HG02852 (cell line): ENCODE measurements at regions not wholly inside any gene's neighbourhood (a gene's known extent, or its start where the extent isn't known, plus 50 kb on each side); places are given as distances from the start of the nearest gene placed in this dataset.
"Not testable (repeated sequence)": the region's sequence is repeated elsewhere in the genome, so short reads cannot be mapped to it uniquely, and the experiment has no call there.

Experiments
- ATAC-seq: cut with Tn5 transposase; IDR thresholded peaks from one replicate; pipeline ENCODE4 v1.9.1; 2021; ENCODE audit warnings: mild to moderate bottlenecking, moderate library complexity; ENCODE audit not compliant: unreplicated experiment

DNA sequence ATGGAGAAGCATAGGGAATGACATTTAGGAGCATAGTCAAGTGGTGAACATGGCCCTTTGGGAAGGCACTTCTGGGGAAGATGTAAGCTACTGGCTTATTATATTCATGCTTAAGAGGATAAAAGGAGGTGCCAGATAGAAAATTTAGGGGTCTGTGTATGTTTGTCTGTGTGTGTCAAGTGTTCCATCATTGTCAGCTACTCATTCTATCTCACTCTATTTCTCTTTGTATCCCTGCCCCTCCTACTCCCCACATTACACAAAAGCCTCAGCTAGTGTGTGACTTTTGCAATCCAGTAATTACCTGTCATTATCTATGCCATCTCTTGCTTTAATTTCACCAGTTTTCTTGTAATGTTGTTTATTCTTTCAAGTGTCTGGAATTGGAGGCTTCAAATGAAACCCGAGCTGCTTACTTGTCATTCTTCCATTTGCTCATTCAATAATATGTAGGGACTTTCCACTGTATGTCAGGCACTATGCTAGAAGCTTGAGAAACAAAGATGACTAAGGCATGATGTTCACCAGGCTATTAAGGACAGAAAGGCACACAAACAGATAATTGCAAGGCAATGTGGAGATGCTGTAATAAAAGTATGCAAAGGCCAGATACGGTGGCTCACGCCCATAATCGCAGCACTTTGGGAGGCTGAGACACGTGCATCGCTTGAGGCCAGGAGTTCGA is 229.8 kb upstream of the TEX13C start:
- ATAC-seq = no peak

DNA sequence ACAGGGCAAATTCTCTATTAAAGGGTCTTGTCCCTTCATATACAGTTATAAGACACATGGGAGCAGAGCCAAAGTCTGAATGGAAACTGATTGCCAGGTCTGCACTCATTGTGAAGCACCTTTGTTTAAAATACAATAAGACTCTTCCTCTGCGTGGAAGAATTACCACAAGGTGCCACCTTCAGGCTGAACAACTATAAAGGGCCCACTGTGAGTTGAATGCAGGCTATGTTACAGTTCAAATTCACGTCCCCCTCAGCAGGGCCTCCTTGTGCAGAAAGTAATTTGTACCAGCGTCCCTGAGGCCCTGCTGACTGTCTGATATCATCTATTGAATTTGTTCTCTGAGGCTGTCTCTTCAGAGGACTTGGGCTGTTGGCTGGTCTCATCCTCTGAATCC is 225.8 kb upstream of the TEX13C start:
- ATAC-seq = no peak

DNA sequence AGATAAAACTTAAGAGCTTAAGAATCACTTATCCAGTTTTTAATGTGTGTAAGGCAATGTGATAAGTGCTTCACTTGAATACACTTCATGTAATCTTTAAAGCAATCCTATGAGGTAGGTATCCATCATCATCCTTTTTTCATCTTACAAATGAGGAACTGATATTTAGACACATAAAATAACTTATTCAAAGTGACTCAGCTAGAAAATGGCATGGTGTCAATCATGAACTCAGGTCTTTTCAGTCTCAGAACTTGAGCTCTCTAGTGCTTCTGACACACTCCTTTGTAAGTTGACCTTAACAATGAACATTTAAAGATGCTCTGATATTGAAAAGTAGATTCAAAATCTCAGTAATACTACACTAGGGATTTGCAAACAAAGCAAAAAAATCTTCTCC is 224.8 kb upstream of the TEX13C start:
- ATAC-seq = no peak

DNA sequence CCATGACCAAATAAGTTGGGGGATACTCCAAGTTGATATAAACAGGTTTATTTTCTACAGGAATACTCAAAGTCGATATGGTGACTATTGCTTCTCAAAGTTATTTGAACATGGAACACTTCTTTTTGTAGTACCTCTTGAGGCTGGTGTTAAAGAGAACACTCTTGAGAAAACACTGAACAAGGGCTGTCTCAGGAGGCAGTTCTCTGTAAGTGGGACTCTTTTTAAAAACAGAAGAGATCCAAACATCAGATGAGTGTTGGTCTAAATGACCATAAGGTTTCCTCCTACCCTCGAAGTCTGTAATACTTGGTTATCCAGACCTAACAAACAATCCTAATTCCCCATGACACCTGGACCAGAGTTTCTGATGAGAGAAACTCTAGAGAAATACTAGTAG is 223.2 kb upstream of the TEX13C start:
- no peak for ATAC-seq

DNA sequence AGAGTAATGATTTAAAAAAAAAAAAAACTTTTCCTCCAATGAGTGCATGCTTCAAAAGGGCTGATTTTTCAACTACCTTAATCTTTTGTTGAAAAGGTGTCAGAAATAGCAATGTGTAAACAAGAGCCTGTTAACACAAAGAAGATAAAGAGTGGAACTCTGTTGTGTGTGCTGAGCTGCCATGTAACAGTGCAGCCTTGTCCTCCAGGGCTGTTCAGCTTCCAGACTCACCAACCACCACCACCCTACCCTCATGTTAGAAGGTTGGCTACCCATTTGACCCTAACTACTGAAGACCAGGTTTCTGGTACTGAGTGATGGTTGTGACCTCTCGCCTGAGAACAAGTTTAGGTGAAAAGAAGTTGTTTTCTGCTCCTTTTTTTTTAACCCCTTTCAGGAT is 222.8 kb upstream of the TEX13C start:
- no peak for ATAC-seq

DNA sequence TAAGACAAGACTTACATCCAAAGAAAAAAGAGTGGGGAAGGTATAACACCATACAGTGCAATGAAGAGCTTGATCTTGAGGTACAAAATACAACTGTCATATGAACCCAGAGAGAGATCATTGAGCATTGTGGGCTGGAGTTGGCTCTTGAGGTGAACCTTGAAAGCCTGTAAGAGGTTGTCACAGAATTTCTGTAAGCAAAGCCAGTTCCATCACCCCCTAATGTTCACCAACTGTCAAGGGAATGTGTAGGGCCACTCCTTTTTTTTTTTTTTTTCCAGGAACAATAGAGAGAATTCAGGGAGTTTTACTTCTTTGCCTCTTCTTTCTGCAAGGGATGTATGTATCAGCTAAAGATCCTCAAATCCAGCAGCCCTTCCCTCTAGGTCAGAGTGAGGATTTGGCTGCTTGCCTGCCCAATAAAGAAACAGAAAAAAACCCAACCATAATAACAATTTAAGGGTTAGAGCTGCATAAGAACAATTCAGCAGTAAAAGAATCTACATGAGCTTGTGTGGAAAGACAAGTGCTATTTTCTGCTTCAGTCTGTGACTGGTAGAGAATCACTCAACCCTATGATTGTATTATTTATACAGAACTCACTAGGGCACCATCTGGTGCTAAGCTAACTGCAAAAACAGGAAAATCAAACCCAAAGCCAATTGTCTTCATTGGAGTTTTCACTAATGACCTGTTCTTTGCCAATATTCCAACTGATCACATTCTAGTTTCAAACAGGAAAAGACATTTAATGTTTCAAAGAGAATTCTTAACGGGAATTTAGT is 217.5 kb upstream of the TEX13C start:
- no peak for ATAC-seq

DNA sequence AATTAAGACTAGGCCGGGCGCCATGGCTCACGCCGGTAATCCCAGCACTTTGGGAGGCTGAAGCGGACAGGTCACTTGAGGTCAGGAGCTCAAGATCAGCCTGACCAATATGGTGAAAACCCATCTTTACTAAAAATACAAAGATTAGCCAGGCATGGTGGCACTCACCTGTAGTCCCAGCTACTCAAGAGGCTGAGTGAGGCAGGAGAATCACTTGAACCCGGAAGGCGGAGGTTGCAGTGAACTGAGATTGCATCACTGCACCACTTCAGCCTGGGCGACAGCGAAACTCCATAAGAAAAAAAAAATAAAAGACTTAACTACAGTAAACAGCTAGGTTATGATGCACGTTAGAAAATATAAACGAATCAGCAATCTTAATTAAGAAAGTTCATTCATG is 216.0 kb upstream of the TEX13C start:
- no peak for ATAC-seq

DNA sequence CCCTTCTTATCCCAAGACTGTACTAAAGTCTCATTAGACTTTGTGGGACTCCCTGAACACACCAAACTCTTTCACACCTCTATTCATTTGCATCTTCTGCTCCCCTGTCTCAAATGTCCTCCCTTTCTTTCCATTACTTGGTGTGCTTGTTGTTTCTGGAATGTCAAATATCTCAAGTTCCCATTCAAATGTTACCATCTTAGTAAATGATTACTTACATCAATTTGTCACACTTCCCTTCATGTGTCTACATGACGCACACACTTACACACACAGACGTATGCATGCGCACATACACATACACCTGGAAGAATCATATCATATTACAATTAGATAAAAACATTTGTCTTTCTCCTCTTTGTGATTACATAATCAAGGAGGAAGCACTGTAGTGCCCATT is 210.8 kb upstream of the TEX13C start:
- ATAC-seq = no peak

DNA sequence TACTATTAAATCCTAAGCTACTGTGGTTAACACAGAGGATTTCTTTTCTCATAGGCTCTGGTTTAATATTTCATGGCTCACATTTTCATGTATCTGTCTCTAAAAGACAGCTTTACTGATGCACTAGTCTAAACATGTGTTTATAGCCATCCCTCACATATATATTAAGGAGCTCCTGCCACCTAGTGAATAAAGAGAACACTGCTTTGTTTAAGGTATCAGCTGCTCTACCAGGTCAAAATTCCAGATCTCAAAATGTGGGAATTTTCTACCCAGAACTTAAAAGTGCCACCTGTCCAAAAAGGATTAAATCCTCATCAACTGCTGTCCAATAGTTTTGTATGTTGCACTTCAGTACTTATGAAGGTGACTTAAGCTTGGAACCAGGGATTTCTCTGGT is 188.5 kb upstream of the TEX13C start:
- no peak for ATAC-seq

DNA sequence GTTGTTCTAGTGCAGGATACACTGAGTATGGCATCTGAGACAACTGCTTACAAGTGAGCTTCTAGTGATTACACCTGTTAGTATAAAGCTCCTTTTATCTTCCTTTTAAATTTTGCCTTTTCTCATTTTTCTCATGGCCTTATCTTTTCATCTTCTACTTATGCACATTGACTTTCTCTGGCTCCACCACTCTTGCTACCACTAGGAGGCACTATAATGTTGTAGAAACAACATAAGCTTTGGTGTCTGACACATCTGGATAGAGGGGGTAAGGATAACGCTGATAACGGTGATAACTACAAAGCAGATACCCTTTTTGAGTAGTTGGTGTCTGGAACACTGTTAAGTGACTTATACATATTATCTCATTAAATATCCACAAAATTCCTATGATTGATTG is 187.4 kb upstream of the TEX13C start:
- peak; percentile 61 for ATAC-seq

DNA sequence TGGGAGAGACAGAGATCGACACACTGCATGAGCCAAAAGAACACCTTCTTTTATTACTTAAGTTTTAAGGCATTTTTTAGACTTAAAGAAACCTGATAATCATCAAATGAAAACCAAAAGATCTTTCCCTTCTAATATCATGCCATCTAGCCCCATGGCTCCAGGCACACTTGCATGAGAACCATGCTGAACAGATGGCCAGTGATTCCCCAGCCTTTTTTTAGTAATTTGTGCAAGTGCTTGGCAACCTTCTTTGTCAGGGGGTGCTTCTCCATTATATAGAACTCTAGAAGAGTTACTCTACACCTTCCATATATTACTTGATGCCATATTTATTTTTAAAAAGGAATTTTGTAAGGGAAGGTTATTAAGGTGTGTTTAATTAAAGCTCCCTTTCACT is 182.2 kb upstream of the TEX13C start:
- ATAC-seq = no peak

DNA sequence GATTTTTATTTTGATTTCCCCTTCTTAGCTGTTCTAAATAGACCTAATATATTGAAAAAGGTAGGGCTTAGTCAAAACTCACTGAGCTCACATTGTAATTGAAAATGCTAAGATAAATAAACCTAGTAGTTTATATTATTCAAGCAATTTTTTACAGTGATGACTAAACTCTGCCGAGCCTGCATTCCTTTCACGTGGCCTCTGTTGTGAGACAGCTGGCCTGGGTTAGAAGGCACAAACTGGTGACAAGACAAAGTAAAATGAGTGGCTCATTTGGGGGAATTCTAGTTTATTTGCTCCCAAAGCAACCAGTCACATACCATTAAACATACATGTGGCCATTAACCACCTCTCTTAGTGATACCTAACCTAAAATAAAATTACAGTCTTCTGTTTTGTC is 169.4 kb upstream of the TEX13C start:
- no peak for ATAC-seq

DNA sequence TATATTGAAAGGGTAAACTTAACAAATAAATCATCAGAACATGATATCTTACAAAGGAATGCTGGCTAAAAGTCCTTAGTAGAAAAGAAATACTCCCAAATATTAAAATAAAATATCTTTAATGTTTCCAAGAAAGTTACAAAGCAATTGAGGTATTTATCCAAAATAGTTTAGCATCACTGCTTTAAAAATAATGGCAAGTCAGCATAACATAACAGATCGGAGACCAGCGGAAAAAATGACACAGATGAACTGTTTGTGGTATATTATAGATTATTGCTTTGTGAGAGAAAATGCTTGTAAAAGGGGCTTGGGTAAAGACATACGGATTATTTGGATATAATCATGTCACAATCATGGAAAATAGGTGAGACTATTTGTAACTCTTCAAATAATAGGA is 168.5 kb upstream of the TEX13C start:
- no peak for ATAC-seq

DNA sequence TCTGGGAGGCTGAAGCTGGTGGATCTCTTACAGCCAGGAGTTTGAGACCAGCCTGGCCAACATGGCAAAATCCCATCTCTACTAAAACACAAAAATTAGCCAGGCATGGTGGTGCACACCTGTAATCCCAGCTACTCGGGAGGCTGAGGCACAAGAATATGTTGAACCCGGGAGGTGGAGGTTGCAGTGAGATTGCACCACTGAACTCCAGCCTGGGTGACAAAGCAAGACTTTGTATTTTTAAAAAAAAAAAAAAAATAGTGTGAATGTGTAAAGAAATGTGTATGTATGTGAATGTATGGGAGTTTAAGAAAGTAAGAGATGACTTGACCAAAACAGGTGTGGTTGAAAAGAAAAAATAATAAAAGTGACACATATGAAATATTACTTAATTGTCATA is 167.7 kb upstream of the TEX13C start:
- ATAC-seq = no peak

DNA sequence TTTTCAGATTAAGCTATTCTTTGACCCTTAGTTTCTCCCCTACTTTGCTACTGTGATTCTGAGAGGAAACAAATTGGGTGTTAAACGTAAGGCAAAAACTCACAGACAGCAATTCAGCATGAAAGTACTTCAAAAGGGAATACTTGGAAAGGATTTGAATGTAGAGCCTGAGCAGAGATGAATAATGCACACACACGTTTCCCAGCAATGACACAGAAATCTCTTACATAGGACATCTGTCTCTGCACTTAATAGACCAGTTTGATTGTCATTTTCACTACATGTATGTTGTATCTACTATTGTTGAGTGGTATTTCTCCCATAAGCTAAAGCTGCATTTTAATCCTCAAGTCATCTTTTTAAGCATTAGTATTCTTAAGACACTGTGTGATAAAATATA is 166.1 kb upstream of the TEX13C start:
- ATAC-seq = no peak

DNA sequence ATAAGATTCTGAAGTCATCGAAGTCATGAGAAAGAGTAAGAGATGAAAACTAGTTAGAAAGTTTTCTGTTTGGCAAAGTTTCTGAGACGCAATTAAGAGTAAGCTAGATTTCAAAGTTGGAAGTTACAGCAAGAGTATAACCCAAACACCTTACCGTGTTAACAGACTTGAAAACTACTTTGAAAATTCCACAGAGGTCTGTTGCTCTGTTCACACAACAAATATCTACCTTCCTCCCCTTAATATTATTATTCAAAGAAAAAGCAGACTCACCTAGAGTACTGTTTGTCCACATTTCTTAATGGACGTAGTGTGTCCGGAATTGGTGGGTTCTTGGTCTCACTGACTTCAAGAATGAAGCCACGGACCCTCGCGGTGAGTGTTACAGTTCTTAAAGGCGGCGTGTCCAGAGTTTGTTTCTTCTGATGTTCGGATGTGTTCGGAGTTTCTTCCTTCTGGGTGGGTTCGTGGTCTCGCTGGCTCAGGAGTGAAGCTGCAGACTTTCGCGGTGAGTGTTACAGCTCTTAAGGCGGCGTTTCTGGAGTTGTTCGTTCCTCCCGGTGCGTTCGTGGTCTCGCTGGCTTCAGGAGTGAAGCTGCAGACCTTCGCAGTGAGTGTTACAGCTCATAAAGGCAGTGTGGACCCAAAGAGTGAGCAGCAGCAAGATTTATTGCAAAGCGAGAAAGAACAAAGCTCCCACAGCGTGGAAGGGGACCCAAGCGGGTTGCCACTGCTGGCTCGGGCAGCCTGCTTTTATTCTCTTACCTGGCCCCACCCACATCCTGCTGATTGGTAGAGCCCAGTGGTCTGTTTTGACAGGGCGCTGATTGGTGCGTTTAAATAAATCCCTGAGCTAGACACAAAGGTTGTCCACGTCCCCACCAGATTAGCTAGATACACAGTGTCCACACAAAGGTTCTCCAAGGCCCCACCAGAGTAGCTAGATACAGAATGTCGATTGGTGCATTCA is 165.1 kb upstream of the TEX13C start:
- ATAC-seq = not testable (repeated sequence)

DNA sequence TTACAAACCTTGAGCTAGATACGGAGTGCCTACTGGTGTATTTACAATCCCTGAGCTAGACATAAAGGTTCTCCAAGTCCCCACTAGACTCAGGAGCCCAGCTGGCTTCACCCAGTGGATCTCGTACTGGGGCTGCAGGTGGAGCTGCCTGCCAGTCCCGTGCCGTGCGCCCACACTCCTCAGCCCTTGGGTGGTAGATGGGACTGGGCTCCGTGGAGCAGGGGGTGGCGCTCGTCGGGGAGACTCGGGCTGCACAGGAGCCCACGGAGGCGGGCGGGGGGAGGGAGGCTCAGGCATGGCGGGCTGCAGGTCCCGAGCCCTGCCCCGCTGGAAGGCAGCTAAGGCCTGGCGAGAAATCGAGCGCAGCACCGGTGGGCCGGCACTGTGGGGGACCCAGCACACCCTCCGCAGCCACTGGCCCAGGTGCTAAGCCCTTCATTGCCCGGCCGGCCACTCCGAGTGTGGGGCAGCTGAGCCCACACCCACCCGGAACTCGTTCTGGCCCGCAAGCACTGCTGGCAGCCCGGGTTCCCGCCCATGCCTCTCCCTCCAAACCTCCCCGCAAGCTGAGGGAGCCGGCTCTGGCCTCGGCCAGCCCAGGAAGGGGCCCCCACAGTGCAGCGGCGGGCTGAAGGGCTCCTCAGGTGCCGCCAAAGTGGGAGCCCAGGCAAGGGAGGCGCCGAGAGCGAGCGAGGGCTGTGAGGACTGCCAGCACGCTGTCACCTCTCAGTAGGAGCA is 164.2 kb upstream of the TEX13C start:
- not testable (repeated sequence) for ATAC-seq

DNA sequence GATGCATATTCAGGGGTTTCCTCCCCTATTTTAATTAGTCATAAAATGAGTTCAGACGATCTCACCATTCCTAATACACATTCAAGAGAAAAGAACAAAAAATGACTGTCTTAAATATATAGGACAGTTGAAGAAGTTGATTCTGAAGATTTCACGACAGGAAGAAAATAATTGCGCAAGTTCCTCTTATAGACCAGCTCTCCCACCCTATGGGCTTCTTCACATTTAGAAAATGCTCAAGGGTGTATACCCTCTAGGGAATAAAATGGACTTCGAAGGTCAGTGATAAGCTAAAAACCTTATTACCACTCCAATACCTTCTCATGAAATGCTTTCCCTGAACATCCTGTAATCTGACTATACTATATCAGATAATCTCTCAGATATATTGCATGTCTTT is 149.2 kb upstream of the TEX13C start:
- no peak for ATAC-seq

DNA sequence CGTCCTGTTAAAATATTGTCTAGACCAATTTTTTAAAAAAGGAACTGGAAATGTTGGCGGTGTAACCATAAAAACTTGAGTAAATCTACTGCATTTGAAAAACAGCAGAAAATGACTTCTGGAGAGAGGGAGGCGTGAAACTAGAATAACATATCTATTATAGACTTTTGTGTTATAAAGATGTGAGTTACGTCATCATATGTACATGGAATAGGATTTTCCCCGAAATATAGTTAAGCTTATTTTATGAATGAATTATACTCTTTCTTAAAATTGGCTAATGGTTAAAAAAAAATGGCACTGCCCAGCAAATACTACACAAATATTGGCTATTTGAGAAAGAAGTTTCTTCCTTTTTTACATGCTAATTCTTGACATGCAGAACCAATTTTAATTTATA is 147.1 kb upstream of the TEX13C start:
- ATAC-seq = no peak

DNA sequence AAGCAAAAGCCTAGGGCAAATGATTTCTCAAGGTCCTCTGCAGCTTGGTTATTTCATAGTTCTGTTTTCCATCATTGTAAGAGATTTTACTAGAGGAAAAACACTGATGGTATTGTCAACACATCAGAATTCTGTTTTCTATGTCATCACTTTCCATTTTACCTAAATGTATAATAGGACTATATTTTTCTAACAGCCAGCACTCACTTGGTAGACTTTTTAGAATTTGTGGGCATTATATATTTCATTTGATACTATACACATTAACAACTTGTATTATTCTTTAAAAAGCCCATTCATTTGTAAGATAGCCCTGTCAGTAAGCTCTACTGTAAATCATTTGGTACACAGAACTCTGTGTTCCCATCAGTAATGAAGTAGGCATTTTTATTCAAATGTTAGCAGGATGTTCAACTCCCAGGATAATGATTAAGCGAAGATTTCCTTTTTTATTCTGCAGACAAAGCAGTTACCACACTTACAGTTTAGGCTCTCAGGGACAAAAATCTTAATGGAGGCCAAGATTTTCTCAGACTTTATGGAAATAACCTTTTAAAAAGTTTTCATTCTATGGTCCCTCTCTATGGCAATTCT is 143.6 kb upstream of the TEX13C start:
- ATAC-seq = no peak
